ENCODE measurements at regions not wholly inside any gene's neighbourhood (a gene's known extent, or its start where the extent isn't known, plus 50 kb on each side); places are given as distances from the start of the nearest gene placed in this dataset.

DNA sequence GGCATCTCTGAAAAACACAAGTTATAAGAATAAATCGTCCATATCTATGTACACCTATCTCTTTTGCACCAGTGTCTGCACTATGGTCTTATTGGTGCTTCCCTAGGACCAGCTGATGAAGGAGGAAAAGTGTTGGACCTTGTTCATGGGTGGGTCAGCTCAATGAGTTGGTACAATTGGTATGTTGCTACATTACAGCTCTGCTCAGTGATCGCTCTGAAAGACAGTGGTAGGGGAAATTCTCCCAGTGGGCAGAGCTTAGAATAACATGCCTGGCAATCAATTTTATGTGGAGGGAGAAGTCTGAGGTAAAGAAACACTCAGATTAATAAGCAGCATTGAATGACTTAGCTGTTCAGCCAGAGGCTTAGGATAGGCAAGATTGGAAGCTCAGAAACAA lies 138.7 kb upstream of the KL start:
- Histone ChIP-seq H3K36me3 (ENCODE audit: insufficient read depth, low read length) (no peaks in the 10 kb centered on the region), H2AFZ (ENCODE audit: low read length) (no peak overlapping the region), H4K20me1 (ENCODE audit: insufficient read depth, low read length) (no peaks in the 10 kb centered on the region), H3K9ac (ENCODE audit: low read length) (no peak overlapping the region), H3K4me3 (ENCODE audit: low read depth, low read length, poor library complexity, severe bottlenecking) (no peak overlapping the region), H3K4me2 (ENCODE audit: low read length) (no peak overlapping the region), H3K4me1 (ENCODE audit: insufficient read depth, low read length, severe bottlenecking) (no peaks in the 10 kb centered on the region), H3K27ac (ENCODE audit: low read depth, low read length, poor library complexity, severe bottlenecking) (no peak overlapping the region), H3K9me3 (ENCODE audit: low read length) (no peaks in the 10 kb centered on the region), H3K9me2 (ENCODE audit: low read depth, low read length) (no peaks in the 10 kb centered on the region), H3K27me3 (ENCODE audit: insufficient read depth, low read length) (no peaks in the 10 kb centered on the region), H3K79me2 (ENCODE audit: insufficient read depth, low read length) (no peaks in the 10 kb centered on the region), H3F3A (ENCODE audit: insufficient read depth, low read length) (no peaks in the 10 kb centered on the region)
- TF ChIP-seq, protein P1, sequence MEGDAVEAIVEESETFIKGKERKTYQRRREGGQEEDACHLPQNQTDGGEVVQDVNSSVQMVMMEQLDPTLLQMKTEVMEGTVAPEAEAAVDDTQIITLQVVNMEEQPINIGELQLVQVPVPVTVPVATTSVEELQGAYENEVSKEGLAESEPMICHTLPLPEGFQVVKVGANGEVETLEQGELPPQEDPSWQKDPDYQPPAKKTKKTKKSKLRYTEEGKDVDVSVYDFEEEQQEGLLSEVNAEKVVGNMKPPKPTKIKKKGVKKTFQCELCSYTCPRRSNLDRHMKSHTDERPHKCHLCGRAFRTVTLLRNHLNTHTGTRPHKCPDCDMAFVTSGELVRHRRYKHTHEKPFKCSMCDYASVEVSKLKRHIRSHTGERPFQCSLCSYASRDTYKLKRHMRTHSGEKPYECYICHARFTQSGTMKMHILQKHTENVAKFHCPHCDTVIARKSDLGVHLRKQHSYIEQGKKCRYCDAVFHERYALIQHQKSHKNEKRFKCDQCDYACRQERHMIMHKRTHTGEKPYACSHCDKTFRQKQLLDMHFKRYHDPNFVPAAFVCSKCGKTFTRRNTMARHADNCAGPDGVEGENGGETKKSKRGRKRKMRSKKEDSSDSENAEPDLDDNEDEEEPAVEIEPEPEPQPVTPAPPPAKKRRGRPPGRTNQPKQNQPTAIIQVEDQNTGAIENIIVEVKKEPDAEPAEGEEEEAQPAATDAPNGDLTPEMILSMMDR (IDR thresholded peaks at IDR 0.05; ENCODE audit: low read length) = no peak
- no peak for TF ChIP-seq EZH2 (IDR thresholded peaks at IDR 0.05; ENCODE audit: borderline replicate concordance, low read length)

DNA sequence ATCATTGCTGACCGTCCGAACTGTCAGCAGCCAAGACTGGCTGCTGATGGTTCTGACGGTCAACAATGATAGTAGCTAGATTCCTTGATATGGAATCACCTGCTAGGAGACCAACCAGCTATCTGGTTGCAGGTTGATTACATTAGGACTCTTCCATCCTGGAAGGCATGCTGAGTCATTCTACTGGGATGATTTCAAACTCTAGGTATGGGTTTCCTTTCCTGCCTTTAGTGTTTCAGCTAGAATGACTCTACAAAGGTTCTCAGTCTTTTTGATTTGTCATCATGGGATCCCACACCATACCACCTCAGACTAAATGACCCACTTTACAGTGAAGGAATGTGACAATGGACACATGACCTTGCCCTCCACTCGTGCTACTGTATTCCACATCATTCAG lies 138.1 kb upstream of the KL start:
- H3K4me1 ChIP-seq (ENCODE audit: insufficient read depth, low read length, severe bottlenecking) = no peaks in the 10 kb centered on the region
- H4K20me1 ChIP-seq (ENCODE audit: insufficient read depth, low read length) = no peaks in the 10 kb centered on the region
- H3K4me2 ChIP-seq (ENCODE audit: low read length) = no peak overlapping the region
- H3K27ac ChIP-seq (ENCODE audit: low read depth, low read length, poor library complexity, severe bottlenecking) = no peak overlapping the region
- H3K79me2 ChIP-seq (ENCODE audit: insufficient read depth, low read length) = no peaks in the 10 kb centered on the region
- H3K9ac ChIP-seq (ENCODE audit: low read length) = no peak overlapping the region
- H2AFZ ChIP-seq (ENCODE audit: low read length) = no peak overlapping the region
- TF ChIP-seq EZH2 (IDR thresholded peaks at IDR 0.05; ENCODE audit: borderline replicate concordance, low read length) = no peak
- TF ChIP-seq, protein P1 (IDR thresholded peaks at IDR 0.05; ENCODE audit: low read length) = no peak
- no peak overlapping the region for H3K4me3 ChIP-seq (ENCODE audit: low read depth, low read length, poor library complexity, severe bottlenecking)
- no peaks in the 10 kb centered on the region for H3K9me2 ChIP-seq (ENCODE audit: low read depth, low read length)
- no peaks in the 10 kb centered on the region for H3K27me3 ChIP-seq (ENCODE audit: insufficient read depth, low read length)
- H3F3A ChIP-seq (ENCODE audit: insufficient read depth, low read length) = no peaks in the 10 kb centered on the region
- no peaks in the 10 kb centered on the region for H3K9me3 ChIP-seq (ENCODE audit: low read length)
- no peaks in the 10 kb centered on the region for H3K36me3 ChIP-seq (ENCODE audit: insufficient read depth, low read length)

DNA sequence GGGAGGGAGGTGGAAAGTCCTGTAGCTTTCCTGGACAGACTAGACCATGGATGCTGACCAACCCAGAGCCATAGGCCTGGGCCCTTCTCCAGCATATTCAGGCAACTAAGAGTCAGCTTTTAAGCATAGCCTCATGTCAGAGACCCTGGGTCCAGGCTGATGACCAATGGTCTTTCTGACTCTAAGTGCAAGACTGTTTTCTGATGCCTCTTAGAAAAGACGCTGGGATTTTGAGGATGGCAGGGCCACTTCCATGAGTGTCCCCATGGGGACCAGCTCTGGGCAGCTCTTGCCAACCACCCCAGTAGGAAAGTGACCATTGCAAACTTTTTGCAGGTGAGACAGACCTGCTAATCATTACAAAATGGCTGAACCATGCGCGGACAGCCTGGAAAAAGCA lies 135.6 kb upstream of the KL start:
- Histone ChIP-seq H2AFZ (ENCODE audit: low read length) (no peak overlapping the region), H3K27ac (ENCODE audit: low read depth, low read length, poor library complexity, severe bottlenecking) (no peak overlapping the region), H3K9ac (ENCODE audit: low read length) (no peak overlapping the region), H3K36me3 (ENCODE audit: insufficient read depth, low read length) (no peaks in the 10 kb centered on the region), H3K79me2 (ENCODE audit: insufficient read depth, low read length) (no peaks in the 10 kb centered on the region), H3K9me3 (ENCODE audit: low read length) (no peaks in the 10 kb centered on the region), H3K27me3 (ENCODE audit: insufficient read depth, low read length) (no peaks in the 10 kb centered on the region), H4K20me1 (ENCODE audit: insufficient read depth, low read length) (no peaks in the 10 kb centered on the region), H3K4me1 (ENCODE audit: insufficient read depth, low read length, severe bottlenecking) (no peaks in the 10 kb centered on the region), H3K9me2 (ENCODE audit: low read depth, low read length) (no peaks in the 10 kb centered on the region), H3F3A (ENCODE audit: insufficient read depth, low read length) (no peaks in the 10 kb centered on the region), H3K4me3 (ENCODE audit: low read depth, low read length, poor library complexity, severe bottlenecking) (no peak overlapping the region), H3K4me2 (ENCODE audit: low read length) (no peak overlapping the region)
- no peak for TF ChIP-seq EZH2 (IDR thresholded peaks at IDR 0.05; ENCODE audit: borderline replicate concordance, low read length)
- TF ChIP-seq, protein P1 (IDR thresholded peaks at IDR 0.05; ENCODE audit: low read length) = no peak

Data from OCI-LY1 (cell line).